ENCODE measurements at regions not wholly inside any gene's neighbourhood (a gene's known extent, or its start where the extent isn't known, plus 50 kb on each side); places are given as distances from the start of the nearest gene placed in this dataset.

DNA sequence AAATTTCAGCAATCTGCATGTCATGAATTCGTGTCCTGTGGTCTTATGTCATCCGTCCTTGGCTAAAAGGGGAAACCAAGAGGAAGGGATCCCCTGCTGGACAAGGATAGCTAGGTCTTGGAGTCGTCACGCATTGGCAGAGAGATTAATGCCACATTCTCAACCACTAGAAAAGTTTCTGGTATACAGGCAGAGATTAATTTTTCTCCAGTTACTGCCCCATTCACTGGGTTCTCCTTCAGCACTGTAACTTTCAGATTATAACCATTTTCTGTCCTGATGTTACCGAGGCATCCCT, 1060.6 kb upstream of the AUTS2 start:
- no peaks in the 10 kb centered on the region for H3K4me1 Mint-ChIP-seq
- no peaks in the 10 kb centered on the region for H3K36me3 Mint-ChIP-seq
- H3K4me3 Mint-ChIP-seq: no peak overlapping the region
- no peak overlapping the region for H3K27ac Mint-ChIP-seq
- H3K27me3 Mint-ChIP-seq: no peaks in the 10 kb centered on the region
- H3K9me3 Mint-ChIP-seq: peaks cover 19% of the 10 kb centered on the region

DNA sequence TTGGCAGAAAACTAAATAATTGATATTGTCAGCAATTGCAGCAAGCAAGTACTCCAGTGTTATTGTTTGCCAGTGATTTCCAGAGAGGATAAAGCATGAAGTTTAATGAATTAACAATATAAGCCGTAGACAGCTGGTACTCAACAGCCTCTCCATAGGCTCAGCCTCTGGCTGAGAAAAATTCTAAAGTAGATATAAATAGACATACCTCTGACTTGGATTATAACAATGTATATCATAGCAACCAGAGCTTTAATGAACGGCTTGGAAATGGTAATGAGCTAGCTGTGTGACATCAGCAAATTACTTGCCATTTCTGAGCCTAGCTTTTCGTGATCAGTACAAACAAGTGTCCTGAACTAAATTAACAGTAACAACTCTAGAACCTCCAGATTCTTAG, 1055.4 kb upstream of the AUTS2 start:
- Mint-ChIP-seq H3K27ac (no peak overlapping the region), H3K4me3 (no peak overlapping the region), H3K9me3 (peaks cover 25% of the 10 kb centered on the region), H3K27me3 (no peaks in the 10 kb centered on the region), H3K4me1 (no peaks in the 10 kb centered on the region), H3K36me3 (no peaks in the 10 kb centered on the region)

DNA sequence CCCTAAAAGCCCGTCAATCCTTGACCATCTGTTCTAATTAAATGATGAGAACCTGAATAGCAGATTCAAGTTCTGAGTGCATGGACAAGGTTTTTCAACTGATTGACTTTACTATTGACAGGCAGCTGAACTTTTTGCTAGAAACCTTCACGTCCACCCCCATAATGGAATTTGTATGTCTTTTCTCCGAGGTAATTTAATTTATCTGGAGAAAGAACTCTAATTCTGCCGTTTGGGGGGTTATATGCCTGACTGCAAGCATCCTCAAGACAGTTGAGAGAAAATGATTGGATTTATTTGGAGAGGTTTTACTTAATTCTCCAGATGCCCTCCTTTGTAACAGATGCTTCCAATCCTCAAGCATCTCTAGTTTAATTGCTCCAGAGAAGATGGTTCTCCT, 1053.4 kb upstream of the AUTS2 start:
- Mint-ChIP-seq H3K4me3 (no peak overlapping the region), H3K9me3 (peaks cover 20% of the 10 kb centered on the region), H3K4me1 (no peaks in the 10 kb centered on the region), H3K27me3 (no peaks in the 10 kb centered on the region), H3K27ac (no peak overlapping the region), H3K36me3 (no peaks in the 10 kb centered on the region)

DNA sequence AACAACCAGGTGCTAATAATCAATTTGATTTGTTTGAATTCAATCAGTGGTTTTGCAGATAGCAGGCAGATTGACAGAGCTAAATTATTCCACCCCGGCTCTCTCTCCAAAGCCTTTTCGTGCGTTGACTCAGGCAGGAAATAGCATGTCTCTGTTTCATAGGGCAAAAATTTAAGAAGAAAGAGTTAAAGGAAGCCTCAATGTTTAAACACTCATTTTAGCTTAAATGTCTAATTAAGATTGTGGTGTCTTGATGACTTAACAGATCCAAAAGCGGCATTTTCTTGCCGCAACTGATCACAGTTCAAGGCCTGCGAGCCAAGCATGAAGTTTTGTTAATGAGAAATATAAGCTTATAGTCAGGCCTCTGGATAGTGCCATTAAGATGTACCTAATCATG, 1051.1 kb upstream of the AUTS2 start:
- H3K4me1 Mint-ChIP-seq: no peaks in the 10 kb centered on the region
- H3K9me3 Mint-ChIP-seq: peaks cover 7% of the 10 kb centered on the region
- H3K4me3 Mint-ChIP-seq: no peak overlapping the region
- no peaks in the 10 kb centered on the region for H3K27me3 Mint-ChIP-seq
- no peak overlapping the region for H3K27ac Mint-ChIP-seq
- no peaks in the 10 kb centered on the region for H3K36me3 Mint-ChIP-seq

DNA sequence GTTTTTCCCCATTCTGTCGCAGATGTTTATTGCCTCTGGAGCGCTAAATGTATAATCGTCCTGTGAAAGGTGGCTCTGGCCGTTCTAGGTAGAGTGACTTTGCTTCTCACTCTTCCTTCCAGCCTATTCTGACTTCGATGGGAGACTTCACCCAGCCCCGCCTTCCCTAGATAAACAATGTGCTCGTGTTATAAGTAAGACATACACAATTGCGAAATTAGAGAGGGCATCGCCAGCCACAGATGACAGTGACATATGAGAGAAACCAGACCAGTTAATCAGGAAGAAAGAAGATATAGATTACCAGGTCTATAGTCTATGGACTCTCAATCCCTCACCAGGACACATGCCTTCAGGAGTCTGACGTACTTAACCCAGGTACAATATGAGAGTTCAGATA, 1050.5 kb upstream of the AUTS2 start:
- no peak overlapping the region for H3K4me3 Mint-ChIP-seq
- H3K27me3 Mint-ChIP-seq: no peaks in the 10 kb centered on the region
- no peak overlapping the region for H3K27ac Mint-ChIP-seq
- no peaks in the 10 kb centered on the region for H3K4me1 Mint-ChIP-seq
- peaks cover 5% of the 10 kb centered on the region for H3K9me3 Mint-ChIP-seq
- no peaks in the 10 kb centered on the region for H3K36me3 Mint-ChIP-seq

DNA sequence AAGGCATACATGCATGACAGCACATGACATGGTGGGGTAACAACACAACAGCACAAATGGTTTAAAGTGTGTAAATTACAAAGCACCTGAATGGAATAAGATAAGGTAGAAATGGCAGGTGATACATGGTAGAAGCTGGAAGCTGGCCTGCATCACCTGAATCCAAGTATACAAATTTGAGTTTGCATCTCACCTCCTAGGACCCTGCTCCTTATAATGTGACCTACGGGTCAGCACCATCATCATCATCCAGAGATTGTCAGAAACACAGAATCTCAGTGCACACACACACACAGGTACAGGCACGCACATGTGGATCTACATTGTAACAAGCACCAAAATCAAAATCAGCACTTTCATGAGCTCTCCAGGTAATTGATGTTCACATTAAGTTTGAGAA, 1048.2 kb upstream of the AUTS2 start:
- H3K9me3 Mint-ChIP-seq: peaks cover 4% of the 10 kb centered on the region
- H3K36me3 Mint-ChIP-seq: no peaks in the 10 kb centered on the region
- H3K27me3 Mint-ChIP-seq: no peaks in the 10 kb centered on the region
- no peak overlapping the region for H3K4me3 Mint-ChIP-seq
- no peaks in the 10 kb centered on the region for H3K4me1 Mint-ChIP-seq
- no peak overlapping the region for H3K27ac Mint-ChIP-seq

DNA sequence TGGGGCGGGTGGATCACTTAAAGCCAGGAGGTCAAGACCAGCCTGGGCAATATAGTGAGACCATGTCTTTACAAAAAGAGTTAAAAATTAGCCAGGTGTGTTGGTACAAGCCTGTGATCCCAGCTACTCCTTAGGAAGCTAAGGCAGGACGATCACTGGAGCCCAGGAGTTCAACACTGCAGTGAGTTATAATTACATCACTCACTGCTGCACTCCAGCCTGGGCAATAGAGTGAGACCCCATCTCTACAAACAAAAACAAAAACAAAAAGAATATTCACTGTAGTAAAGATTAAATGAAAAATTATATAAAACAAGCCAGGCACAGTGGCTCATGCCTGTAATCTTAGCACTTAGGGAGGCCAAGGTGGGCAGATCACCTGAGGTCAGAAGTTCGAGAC, 1047.6 kb upstream of the AUTS2 start:
- no peaks in the 10 kb centered on the region for H3K4me1 Mint-ChIP-seq
- H3K36me3 Mint-ChIP-seq: no peaks in the 10 kb centered on the region
- no peak overlapping the region for H3K4me3 Mint-ChIP-seq
- H3K9me3 Mint-ChIP-seq: peaks cover 4% of the 10 kb centered on the region
- no peaks in the 10 kb centered on the region for H3K27me3 Mint-ChIP-seq
- H3K27ac Mint-ChIP-seq: no peak overlapping the region

DNA sequence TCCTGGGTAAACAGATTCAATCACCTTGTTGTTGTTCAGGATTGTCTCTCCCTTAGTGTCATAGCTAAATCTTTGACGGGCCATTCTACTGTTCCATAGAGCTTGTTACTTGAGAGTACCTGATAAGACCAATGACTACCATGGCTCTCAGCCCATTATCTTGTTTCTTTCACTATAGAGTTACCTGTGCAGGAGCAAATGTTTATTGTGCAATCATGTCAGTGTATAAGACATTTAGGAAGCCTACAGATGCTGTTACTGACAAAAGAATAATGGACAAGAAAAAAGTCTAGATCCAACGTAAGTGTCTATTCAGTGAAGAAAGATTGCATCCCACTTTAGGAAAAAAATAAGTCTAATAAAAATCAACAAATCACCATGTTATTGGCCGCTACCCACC, 1041.7 kb upstream of the AUTS2 start:
- no peak overlapping the region for H3K4me3 Mint-ChIP-seq
- no peaks in the 10 kb centered on the region for H3K27me3 Mint-ChIP-seq
- no peaks in the 10 kb centered on the region for H3K36me3 Mint-ChIP-seq
- no peaks in the 10 kb centered on the region for H3K4me1 Mint-ChIP-seq
- H3K9me3 Mint-ChIP-seq: peaks cover 8% of the 10 kb centered on the region
- H3K27ac Mint-ChIP-seq: no peak overlapping the region

DNA sequence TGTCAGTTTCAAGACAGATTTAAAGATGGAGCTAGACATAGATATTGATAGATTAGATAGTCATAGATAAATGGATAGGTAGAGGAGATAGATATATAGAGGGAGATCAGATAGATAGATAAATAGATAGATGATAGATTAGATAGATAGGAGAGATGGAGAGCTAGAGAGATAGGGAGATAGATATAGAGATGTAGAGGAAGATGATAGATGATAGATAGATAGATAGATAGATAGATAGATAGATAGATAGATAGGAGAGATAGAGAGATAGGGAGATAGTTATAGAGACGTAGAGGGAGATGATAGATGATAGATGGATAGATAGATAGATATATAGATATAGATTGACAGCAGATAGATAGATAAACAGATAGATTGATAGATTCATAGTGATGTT, 1038.8 kb upstream of the AUTS2 start:
- Mint-ChIP-seq H3K27me3 (no peaks in the 10 kb centered on the region), H3K36me3 (no peaks in the 10 kb centered on the region), H3K4me1 (no peaks in the 10 kb centered on the region), H3K27ac (no peak overlapping the region), H3K4me3 (no peak overlapping the region), H3K9me3 (peaks cover 4% of the 10 kb centered on the region)

DNA sequence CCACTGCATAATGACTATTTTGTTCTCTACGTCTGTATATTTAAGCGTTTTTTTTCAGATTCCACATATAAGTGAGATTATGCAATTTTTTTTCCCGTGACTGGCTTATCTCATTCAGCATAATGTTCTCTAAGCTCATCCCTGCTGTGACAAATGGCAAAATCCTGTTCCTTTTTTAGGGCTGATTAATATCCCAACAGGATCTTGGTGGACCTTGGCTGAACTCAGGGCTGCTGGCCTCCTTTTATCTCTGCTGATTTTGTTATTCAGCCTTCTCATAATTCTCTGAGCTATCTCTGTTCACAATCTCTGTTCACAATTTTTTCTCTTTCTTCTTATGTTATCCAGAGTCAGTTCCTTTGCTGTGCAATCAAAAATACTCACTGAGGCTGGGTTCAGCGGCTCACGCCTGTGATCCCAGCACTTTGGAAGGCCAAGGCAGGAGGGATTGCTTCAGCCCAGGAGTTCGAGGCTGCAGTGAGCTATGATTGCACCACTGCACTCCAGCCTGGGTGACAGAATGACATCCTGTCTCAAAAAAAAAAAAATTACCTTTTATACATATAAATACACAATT, 1035.9 kb upstream of the AUTS2 start:
- Mint-ChIP-seq H3K27ac (no peak overlapping the region), H3K27me3 (no peaks in the 10 kb centered on the region), H3K9me3 (peaks cover 4% of the 10 kb centered on the region), H3K4me1 (no peaks in the 10 kb centered on the region), H3K4me3 (no peak overlapping the region), H3K36me3 (no peaks in the 10 kb centered on the region)

DNA sequence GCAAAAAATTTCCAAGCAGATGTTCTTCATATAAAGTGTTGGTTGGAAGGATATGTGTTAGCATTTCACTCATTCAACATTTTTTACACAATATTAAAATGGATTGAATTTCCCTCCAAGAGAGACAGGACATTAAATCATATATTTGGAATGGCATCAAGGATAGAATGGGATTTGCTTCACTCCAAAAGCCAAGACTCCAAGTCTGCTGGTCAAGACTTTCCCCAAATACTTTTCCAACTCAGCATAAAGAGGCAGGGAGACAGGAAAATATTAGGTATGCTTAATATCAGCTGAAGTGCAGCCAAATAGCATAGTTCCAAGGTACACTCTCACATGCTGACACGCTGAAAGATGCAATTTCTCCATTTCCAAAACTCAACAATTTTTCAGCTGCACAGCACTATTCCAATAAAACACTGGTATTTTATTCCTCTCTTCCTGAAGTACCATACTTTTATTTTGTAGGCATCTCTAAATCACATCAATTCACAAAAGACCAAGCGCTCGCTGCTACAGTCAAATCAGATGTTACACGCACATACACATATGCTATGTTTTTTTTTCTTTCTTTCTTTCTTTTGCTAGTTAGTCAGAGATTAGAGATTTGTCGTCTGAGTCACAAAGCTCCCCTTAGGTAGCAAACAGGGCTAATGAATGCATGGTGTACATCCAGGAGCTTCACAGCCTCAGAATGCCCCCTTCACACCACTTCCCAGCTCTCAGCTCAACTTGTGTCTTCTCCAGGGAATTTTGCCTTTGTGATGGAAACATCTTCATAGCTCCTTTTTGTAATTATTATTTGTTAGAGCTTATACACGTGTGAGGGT, 1033.8 kb upstream of the AUTS2 start:
- Mint-ChIP-seq H3K27me3 (no peaks in the 10 kb centered on the region), H3K4me3 (no peak overlapping the region), H3K27ac (no peak overlapping the region), H3K9me3 (peaks cover 2% of the 10 kb centered on the region), H3K36me3 (no peaks in the 10 kb centered on the region), H3K4me1 (no peaks in the 10 kb centered on the region)

DNA sequence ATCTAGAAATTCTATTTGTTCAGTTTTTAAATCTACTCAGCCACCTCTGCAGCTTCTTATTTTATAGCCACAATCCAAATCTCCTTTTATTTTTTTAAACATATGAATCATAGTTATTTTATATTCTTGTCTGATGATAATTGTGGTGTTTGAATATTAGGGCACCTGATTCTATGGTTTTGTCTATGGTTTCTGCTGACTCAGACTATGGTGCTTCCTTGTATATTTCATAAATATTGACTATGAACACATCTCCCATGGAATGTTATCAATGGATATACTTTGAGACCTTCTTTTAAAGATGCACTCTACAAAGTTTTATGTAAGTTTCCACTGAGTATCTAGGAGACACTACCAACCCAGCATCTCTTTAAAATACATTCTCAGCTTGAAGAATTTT, 1027.0 kb upstream of the AUTS2 start:
- Mint-ChIP-seq H3K4me3 (no peak overlapping the region), H3K4me1 (no peaks in the 10 kb centered on the region), H3K27me3 (no peaks in the 10 kb centered on the region), H3K27ac (no peak overlapping the region), H3K36me3 (no peaks in the 10 kb centered on the region), H3K9me3 (no peaks in the 10 kb centered on the region)

DNA sequence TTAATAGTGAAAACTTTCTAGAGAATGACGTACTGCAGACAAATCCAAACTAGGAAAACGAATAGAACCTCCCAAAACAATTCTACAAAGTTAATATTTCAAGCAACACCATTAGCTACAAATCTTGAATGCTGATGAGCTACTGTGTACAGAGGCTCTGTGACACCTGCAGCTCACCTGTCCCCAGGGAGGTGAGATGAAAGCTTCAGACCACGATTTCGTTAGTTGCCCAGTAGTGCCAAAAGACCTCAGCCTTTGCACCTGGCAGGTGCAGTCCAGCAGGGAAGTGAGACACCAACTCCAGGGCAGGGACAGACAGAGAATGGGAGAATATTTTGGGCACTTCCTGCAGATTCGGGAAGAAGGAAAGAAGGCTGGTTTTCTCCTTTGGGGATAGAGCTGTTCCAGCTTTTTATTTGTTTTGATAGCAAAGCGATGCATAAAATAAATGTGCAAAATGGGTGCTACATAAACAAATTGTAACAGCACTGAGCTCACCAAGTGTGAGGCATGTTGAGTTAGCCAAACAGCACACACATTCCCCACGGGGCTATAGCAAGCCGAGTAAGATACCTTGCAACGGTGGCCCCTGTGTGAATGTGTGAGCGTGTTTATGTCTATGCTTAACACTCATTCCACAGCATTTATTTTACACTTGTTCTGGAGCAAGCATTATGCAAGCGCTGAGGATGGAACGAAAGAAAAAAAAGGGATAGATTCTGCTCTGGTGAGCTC, 1024.8 kb upstream of the AUTS2 start:
- Mint-ChIP-seq H3K4me3 (no peak overlapping the region), H3K27ac (no peak overlapping the region), H3K4me1 (no peaks in the 10 kb centered on the region)

DNA sequence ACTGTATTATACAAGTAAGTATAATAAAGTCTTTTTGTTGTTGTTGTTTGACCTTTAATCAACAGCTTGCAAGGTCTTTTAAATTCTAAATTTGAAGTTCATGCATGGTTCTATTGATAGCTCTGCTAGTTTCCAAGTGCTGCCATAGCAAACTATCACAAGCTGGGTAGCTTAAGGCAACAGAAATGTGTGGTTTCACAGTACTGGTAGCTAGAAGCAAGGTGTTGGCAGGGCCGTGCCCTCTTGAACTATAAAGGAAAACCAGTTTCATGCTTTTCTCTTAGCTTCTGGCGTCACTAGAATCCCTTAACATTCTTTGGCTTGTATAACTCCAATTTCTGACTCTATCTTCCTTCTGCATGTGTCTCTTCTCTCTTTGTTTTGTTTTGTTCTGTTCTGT, 1021.9 kb upstream of the AUTS2 start:
- H3K4me1 Mint-ChIP-seq: no peaks in the 10 kb centered on the region
- H3K27ac Mint-ChIP-seq: no peak overlapping the region
- no peaks in the 10 kb centered on the region for H3K27me3 Mint-ChIP-seq
- no peaks in the 10 kb centered on the region for H3K36me3 Mint-ChIP-seq
- peaks cover 17% of the 10 kb centered on the region for H3K9me3 Mint-ChIP-seq
- no peak overlapping the region for H3K4me3 Mint-ChIP-seq

More for the DNA sequence above, 1024.8 kb upstream of the AUTS2 start:
- Mint-ChIP-seq H3K9me3 (no peaks in the 10 kb centered on the region), H3K27me3 (no peaks in the 10 kb centered on the region), H3K36me3 (no peaks in the 10 kb centered on the region)

DNA sequence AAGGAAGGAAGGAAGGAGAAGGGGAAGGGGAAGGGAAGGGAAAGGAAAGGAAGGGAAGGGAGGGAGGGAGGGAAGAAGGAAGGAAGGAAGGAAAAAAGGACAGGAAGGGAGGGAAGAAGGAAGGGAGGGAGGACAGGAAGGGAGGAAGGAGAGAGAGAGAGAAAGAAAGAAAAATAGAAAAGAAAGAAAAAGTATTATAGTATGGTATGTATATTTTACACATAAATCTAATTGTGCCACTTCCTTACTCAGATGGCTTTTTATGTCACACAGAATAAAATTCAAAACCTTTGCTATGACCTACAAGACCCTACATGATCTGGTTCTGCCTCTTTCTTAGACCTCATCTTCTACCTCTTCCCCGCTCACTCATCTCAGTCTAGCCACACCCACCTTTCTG, 1016.9 kb upstream of the AUTS2 start:
- H3K27me3 Mint-ChIP-seq: no peaks in the 10 kb centered on the region

DNA sequence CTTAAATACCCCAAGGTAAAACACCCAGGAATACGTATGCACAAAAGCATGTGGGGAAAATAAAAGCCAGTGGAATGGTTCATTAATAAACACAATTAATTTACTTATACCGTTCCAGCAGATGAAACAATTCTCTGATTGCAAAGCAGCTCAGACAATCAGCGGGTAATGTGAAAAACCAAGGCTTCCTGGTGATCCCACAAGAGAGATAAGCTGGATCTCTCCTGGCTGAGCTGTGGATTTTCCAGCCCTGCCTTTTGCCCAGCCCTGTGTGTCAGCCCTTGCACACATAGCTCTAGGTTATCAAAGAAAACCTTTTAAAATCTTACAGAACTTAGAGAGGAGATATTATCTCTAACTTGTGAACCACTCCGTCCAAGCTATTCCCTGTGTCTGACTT, 1010.7 kb upstream of the AUTS2 start:
- no peaks in the 10 kb centered on the region for H3K4me1 Mint-ChIP-seq
- H3K27me3 Mint-ChIP-seq: no peaks in the 10 kb centered on the region
- peaks cover 10% of the 10 kb centered on the region for H3K9me3 Mint-ChIP-seq
- H3K27ac Mint-ChIP-seq: no peak overlapping the region
- H3K36me3 Mint-ChIP-seq: no peaks in the 10 kb centered on the region
- no peak overlapping the region for H3K4me3 Mint-ChIP-seq

More for the DNA sequence above, 1016.9 kb upstream of the AUTS2 start:
- H3K4me3 Mint-ChIP-seq: no peak overlapping the region
- H3K36me3 Mint-ChIP-seq: no peaks in the 10 kb centered on the region
- H3K9me3 Mint-ChIP-seq: peaks cover 17% of the 10 kb centered on the region
- H3K4me1 Mint-ChIP-seq: no peaks in the 10 kb centered on the region
- no peak overlapping the region for H3K27ac Mint-ChIP-seq
